D721Med (cell line): ENCODE measurements at regions not wholly inside any gene's neighbourhood (a gene's known extent, or its start where the extent isn't known, plus 50 kb on each side); places are given as distances from the start of the nearest gene placed in this dataset.

Experiments used
- DNase-seq: peaks from one replicate; pipeline ENCODE4 v3.0.0; 2011; ENCODE audit warnings: low spot score; ENCODE audit not compliant: insufficient read length
- FAIRE-seq: peaks from 2 replicates; lab custom pipeline; 2011; peaks lifted over from hg19 to GRCh38; lab: Jason Lieb, UNC
- TF ChIP-seq, protein P1 (sequence below): IDR thresholded peaks from 2 replicates; pipeline ENCODE4 v1.5.1; 2012; ENCODE audit warnings: mild to moderate bottlenecking, control low read depth; ENCODE audit not compliant: insufficient read depth; ENCODE audit errors: missing control alignments

GRCh38 chr4:123786163-123786915, 389.7 kb downstream of the SPRY1 start:
- no peak for DNase-seq
- no peak for FAIRE-seq

DNA sequence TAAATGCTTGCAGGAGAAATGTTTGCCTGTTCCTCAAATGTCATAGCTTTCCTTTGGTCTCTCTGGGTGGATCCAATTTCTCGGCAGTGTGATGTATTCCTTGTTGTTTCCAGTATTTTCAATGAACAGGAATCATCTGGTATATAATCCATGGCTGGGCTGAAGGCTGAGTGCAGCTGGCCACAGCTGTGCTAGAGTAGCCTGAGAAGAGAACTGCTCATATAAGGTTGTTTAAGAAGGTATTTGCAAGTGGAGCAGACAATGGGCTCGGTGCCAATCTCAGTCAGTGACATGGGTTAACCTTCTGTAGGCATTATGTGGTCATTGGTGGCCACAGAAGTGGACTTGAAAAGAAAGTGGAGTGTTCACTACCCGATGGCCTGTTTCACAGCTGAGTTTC, 390.3 kb downstream of the SPRY1 start:
- FAIRE-seq, result no peak
- DNase-seq, result no peak

More at GRCh38 chr4:123786163-123786915, 389.7 kb downstream of the SPRY1 start:
- TF ChIP-seq, protein P1, sequence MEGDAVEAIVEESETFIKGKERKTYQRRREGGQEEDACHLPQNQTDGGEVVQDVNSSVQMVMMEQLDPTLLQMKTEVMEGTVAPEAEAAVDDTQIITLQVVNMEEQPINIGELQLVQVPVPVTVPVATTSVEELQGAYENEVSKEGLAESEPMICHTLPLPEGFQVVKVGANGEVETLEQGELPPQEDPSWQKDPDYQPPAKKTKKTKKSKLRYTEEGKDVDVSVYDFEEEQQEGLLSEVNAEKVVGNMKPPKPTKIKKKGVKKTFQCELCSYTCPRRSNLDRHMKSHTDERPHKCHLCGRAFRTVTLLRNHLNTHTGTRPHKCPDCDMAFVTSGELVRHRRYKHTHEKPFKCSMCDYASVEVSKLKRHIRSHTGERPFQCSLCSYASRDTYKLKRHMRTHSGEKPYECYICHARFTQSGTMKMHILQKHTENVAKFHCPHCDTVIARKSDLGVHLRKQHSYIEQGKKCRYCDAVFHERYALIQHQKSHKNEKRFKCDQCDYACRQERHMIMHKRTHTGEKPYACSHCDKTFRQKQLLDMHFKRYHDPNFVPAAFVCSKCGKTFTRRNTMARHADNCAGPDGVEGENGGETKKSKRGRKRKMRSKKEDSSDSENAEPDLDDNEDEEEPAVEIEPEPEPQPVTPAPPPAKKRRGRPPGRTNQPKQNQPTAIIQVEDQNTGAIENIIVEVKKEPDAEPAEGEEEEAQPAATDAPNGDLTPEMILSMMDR, result no peak

DNA sequence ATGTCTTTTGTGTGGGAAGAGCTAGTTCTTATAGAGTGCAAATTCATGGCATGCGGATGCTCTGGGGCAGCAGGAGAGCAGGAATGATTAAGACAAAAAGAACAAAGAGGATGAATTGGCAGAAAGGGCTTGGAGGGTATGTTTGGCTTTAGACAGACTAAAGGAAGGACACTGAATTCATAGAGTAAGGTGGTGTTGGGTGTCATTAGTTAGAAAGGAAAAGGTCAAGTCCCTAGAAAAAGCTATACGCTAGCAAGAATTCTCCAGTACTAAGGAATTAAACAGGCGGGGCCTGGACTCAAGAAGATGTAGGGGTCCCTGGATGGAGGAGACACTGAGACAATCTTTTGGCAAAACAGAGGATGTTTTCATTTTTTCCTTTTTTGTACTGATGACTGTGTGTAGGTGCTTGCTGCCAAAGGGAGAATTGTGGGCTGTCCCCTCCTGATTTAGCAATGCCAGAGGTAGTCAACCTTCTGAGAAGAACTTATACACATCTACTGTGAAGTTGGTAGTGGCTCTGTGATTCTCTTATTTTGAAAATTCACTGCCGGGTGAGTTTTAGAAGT, 391.0 kb downstream of the SPRY1 start:
- TF ChIP-seq, protein P1, result no peak
- DNase-seq (no peak), FAIRE-seq (no peak)

More for the DNA sequence above, 390.3 kb downstream of the SPRY1 start:
- TF ChIP-seq, protein P1, result no peak

GRCh38 chr4:123788577-123788976, 392.0 kb downstream of the SPRY1 start:
- FAIRE-seq (no peak), DNase-seq (no peak)
- TF ChIP-seq, protein P1, result no peak

GRCh38 chr4:123790681-123791080, 394.1 kb downstream of the SPRY1 start:
- FAIRE-seq (no peak), DNase-seq (no peak)
- TF ChIP-seq, protein P1, result no peak

- no peak for FAIRE-seq
- no peak for DNase-seq
These were observed 405.6 kb downstream of the SPRY1 start for GRCh38 chr4:123802082-123802645.

More at GRCh38 chr4:123802082-123802645, 405.6 kb downstream of the SPRY1 start:
- TF ChIP-seq, protein P1, result no peak
